GM13976 (cell line): ENCODE measurements at regions not wholly inside any gene's neighbourhood (a gene's known extent, or its start where the extent isn't known, plus 50 kb on each side); places are given as distances from the start of the nearest gene placed in this dataset.
A peak's percentile ranks its signal among the peaks of the same experiment; 100 is the strongest.

ENCODE experiments used
- DNase-seq: peaks from one replicate; pipeline ENCODE4 v3.0.0; 2012; ENCODE audit warnings: low spot score
- CTCF ChIP-seq: IDR thresholded peaks from 2 replicates; pipeline ENCODE4 v1.5.1; 2012; ENCODE audit warnings: borderline replicate concordance, mild to moderate bottlenecking; ENCODE audit not compliant: insufficient read depth; ENCODE audit errors: extremely low read depth, missing control alignments, control extremely low read depth
- in situ Hi-C: fragments of 300-500 bp; cut with MboI; formaldehyde crosslinking; loops from one replicate; pipeline ENCODE4 v1.12.0; 2022; ENCODE audit warnings: low sequenced_read_pairs, mixed read lengths, inconsistent platforms; ENCODE audit not compliant: unreplicated experiment

DNA sequence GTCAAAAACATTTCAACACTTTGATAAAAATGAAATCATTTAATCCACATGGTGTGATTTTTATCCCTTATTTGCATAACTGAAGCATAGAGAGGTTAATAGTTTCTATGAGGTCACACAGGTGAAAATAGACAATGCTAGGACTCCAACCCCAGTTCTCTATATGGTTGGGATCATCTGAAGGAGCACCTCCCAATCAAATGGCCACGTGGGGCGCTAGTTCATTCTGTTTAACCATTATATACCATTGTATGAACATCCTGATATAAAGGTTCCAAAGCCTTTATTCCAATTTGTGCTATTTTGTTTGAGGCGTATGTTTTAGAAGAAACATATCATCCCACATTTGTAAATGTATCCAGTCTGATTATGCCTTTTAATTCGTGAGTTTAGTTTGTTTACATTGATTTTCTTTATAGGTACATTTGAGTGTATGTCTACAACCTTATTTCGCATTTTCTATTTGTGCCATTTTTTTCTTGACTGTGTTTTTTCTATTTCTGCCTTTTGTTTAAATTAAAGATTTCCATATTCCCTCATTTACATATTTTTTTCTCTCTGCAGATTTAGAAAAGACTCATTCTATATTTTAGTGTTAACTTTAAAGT, 1092.0 kb downstream of the MAT2B start:
- DNase-seq: peak; percentile 27
- peak; percentile 43 for TF ChIP-seq CTCF
- in situ Hi-C loops: no loop called here

- no peak for DNase-seq
- in situ Hi-C loops: no loop called here
- no peak for TF ChIP-seq CTCF
Measured at GRCh38 chr5:164600274-164600673, 1094.9 kb downstream of the MAT2B start.

- TF ChIP-seq CTCF: no peak
- DNase-seq: no peak
- in situ Hi-C loops: no loop called here
Measured at GRCh38 chr5:164600929-164601535, 1095.6 kb downstream of the MAT2B start.

DNA sequence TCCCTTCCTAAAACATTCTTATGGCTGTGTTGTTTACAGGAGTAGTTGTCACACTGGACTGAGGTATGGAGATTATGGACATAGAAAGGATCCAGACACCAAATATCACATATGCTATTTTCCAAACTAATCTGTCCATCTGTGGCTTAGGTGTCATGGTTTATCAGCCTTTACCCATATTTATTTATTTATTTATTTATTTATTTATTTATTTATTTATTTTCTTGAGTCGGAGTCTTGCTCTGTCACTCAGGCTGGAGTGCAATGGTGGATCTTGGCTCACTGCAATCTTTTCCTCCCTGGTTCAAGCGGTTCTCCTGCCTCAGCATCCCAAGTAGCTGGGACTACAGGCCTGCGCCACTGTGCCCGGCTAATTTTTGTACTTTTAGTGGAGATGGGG, 1103.1 kb downstream of the MAT2B start:
- in situ Hi-C loops: no loop called here
- DNase-seq: no peak
- no peak for TF ChIP-seq CTCF

DNA sequence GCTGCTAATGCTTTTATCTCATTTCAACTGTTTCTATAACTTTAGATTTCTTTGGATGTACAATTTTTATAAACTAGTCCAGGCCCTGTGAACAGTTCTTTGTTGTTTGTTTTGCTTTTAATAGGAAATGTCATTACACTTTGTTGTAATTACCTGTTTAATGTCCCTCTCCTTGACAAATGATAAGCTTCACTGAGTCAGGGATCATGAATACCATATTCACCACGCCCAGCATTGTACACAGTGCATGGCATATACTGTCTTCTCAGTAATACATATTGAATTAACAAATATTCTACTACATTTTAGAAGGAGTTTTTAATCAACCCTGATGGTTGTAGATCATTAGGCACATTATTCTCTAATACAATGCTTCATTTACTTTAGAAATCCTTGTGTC, 1105.0 kb downstream of the MAT2B start:
- no peak for TF ChIP-seq CTCF
- no peak for DNase-seq
- in situ Hi-C loops: no loop called here

DNA sequence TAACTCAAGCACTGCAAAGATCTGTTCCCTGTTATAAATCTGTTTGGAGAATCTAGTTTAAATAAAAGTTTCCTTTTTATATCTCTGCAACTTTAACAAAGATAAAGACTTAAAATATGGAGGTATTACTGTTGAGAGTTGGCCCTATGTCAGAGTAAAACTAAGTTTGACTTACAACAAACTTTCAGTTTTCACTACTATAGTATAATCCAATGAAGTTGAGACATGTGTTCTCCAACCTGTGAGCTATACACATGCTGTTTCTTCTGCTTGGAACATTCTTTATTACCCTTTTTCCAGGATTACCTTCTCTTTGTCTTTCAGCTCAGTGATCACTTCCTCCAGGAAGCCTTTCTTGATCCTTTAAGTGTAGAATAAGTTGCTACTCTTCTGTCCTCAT, 1109.3 kb downstream of the MAT2B start:
- no peak for TF ChIP-seq CTCF
- in situ Hi-C loops: no loop called here

More for the DNA sequence above, 1109.3 kb downstream of the MAT2B start:
- no peak for DNase-seq
